HEK293 (cell line): ENCODE measurements at regions not wholly inside any gene's neighbourhood (a gene's known extent, or its start where the extent isn't known, plus 50 kb on each side); places are given as distances from the start of the nearest gene placed in this dataset.

ENCODE experiments used
- CTCF ChIA-PET: fragments of 350-600 bp; formaldehyde crosslinking; extraction: SDS; loops from one replicate; lab custom pipeline; 2021; ENCODE audit warnings: antibody characterized with exemption; lab: Yijun Ruan, JAX
- POLR2A ChIA-PET: fragments of 300-600 bp; formaldehyde crosslinking; extraction: SDS; loops from one replicate; lab custom pipeline; 2020; ENCODE audit warnings: antibody characterized with exemption, inconsistent platforms; lab: Yijun Ruan, JAX
- H3K27ac ChIP-seq: fragments of 200-500 bp; sonication (Bioruptor generic); 2 replicates; pipeline ENCODE4 v1.5.1; 2014; ENCODE audit warnings: low read depth, low read length, control low read depth, inconsistent platforms; ENCODE audit errors: extremely low read depth
- H3K36me3 ChIP-seq, 2 experiments: fragments of 200-500 bp in 1 of 2; sonication (Bioruptor generic) in 1 of 2; 1 replicate in 1 of 2; 2 replicates in 1 of 2; pipeline ENCODE4 v1.5.1; 2014 to 2017; ENCODE audit warnings: inconsistent platforms in 2 of 2, low read length in 2 of 2; ENCODE audit not compliant: control insufficient read depth in 2 of 2, insufficient read depth in 1 of 2
- H3K4me1 ChIP-seq: fragments of 200-500 bp; sonication (Bioruptor generic); 2 replicates; pipeline ENCODE4 v1.5.1; 2014; ENCODE audit warnings: mild to moderate bottlenecking, low read length, inconsistent platforms; ENCODE audit not compliant: control insufficient read depth, insufficient read depth
- H3K4me3 ChIP-seq: 2 replicates; pipeline ENCODE4 v1.5.1; 2011; ENCODE audit warnings: low read depth, mild to moderate bottlenecking, control low read depth, low read length, moderate library complexity
- H3K9me3 ChIP-seq: fragments of 200-500 bp; sonication (Bioruptor generic); 2 replicates; pipeline ENCODE4 v1.5.1; 2014; ENCODE audit warnings: low read depth, low read length, inconsistent platforms; ENCODE audit not compliant: control insufficient read depth, insufficient read depth
- GLIS2 ChIP-seq: fragments of 450-650 bp; formaldehyde crosslinking; IDR thresholded peaks from 2 replicates; pipeline ENCODE4 v1.5.1; 2016; ENCODE audit warnings: missing biosample characterization, missing genetic modification characterization
- KLF1 ChIP-seq: fragments of 450-650 bp; formaldehyde crosslinking; IDR thresholded peaks from 2 replicates; pipeline ENCODE4 v1.5.1; 2016; ENCODE audit warnings: missing biosample characterization, missing genetic modification characterization
- KLF7 ChIP-seq: fragments of 450-650 bp; formaldehyde crosslinking; IDR thresholded peaks from 2 replicates; pipeline ENCODE4 v1.5.1; 2016; ENCODE audit warnings: missing biosample characterization, missing genetic modification characterization, borderline replicate concordance
- MZF1 ChIP-seq: fragments of 450-650 bp; formaldehyde crosslinking; IDR thresholded peaks from 2 replicates; pipeline ENCODE4 v1.5.1; 2017; ENCODE audit warnings: missing biosample characterization, missing genetic modification characterization, borderline replicate concordance
- SP3 ChIP-seq: fragments of 450-650 bp; formaldehyde crosslinking; IDR thresholded peaks from 2 replicates; pipeline ENCODE4 v1.5.1; 2016; ENCODE audit warnings: missing biosample characterization, missing genetic modification characterization
- ZNF138 ChIP-seq: fragments of 450-650 bp; formaldehyde crosslinking; IDR thresholded peaks from 2 replicates; pipeline ENCODE4 v1.5.1; 2016; ENCODE audit warnings: missing biosample characterization, missing genetic modification characterization, borderline replicate concordance
- ZNF19 ChIP-seq: fragments of 450-650 bp; formaldehyde crosslinking; IDR thresholded peaks from 2 replicates; pipeline ENCODE4; 2016; ENCODE audit warnings: missing biosample characterization, missing genetic modification characterization, low read depth
- ZNF311 ChIP-seq: fragments of 450-650 bp; formaldehyde crosslinking; IDR thresholded peaks from 2 replicates; pipeline ENCODE4 v1.5.1; 2017; ENCODE audit warnings: missing biosample characterization, missing genetic modification characterization, borderline replicate concordance
- ZNF335 ChIP-seq: fragments of 450-650 bp; formaldehyde crosslinking; conservative IDR thresholded peaks from 2 replicates; pipeline ENCODE4 v1.5.1; 2016; ENCODE audit warnings: missing biosample characterization, missing genetic modification characterization
- ZNF341 ChIP-seq: fragments of 450-650 bp; formaldehyde crosslinking; IDR thresholded peaks from 2 replicates; pipeline ENCODE4; 2016; ENCODE audit warnings: low read depth, missing biosample characterization, missing genetic modification characterization
- ZNF354C ChIP-seq: fragments of 450-650 bp; formaldehyde crosslinking; IDR thresholded peaks from 2 replicates; pipeline ENCODE4 v1.5.1; 2016; ENCODE audit warnings: missing biosample characterization, missing genetic modification characterization, low read depth, borderline replicate concordance
- ZNF391 ChIP-seq: fragments of 450-650 bp; formaldehyde crosslinking; IDR thresholded peaks from 2 replicates; pipeline ENCODE4 v1.5.1; 2016; ENCODE audit warnings: low read depth, missing biosample characterization, missing genetic modification characterization, borderline replicate concordance
- ZNF426 ChIP-seq: fragments of 450-650 bp; formaldehyde crosslinking; IDR thresholded peaks from 2 replicates; pipeline ENCODE4 v1.5.1; 2017; ENCODE audit warnings: missing biosample characterization, missing genetic modification characterization, mild to moderate bottlenecking, inconsistent platforms, moderate library complexity
- ZNF654 ChIP-seq: fragments of 450-650 bp; formaldehyde crosslinking; IDR thresholded peaks from 2 replicates; pipeline ENCODE4 v1.5.1; 2016; ENCODE audit warnings: low read depth, missing biosample characterization, missing genetic modification characterization
- ZNF660 ChIP-seq: fragments of 450-650 bp; IDR thresholded peaks from 2 replicates; pipeline ENCODE4 v1.5.1; 2018; ENCODE audit warnings: missing biosample characterization, mild to moderate bottlenecking, missing genetic modification characterization
- ZNF670 ChIP-seq: fragments of 450-650 bp; formaldehyde crosslinking; IDR thresholded peaks from 2 replicates; pipeline ENCODE4 v1.5.1; 2016; ENCODE audit warnings: missing biosample characterization, missing genetic modification characterization, low read depth
- ZNF843 ChIP-seq: fragments of 450-650 bp; formaldehyde crosslinking; IDR thresholded peaks from 2 replicates; pipeline ENCODE4 v1.5.1; 2016; ENCODE audit warnings: missing biosample characterization, missing genetic modification characterization
- ZSCAN16 ChIP-seq: fragments of 450-650 bp; formaldehyde crosslinking; IDR thresholded peaks from 2 replicates; pipeline ENCODE4 v1.5.1; 2016; ENCODE audit warnings: missing biosample characterization, missing genetic modification characterization
- TF ChIP-seq, protein P1 (sequence below): fragments of 450-650 bp; formaldehyde crosslinking; IDR thresholded peaks from 2 replicates; pipeline ENCODE4 v1.5.1; 2016; ENCODE audit warnings: missing biosample characterization, missing genetic modification characterization
- TF ChIP-seq, protein P2 (sequence below): fragments of 450-650 bp; formaldehyde crosslinking; IDR thresholded peaks from 2 replicates; pipeline ENCODE4 v1.5.1; 2016; ENCODE audit warnings: missing biosample characterization, missing genetic modification characterization, low read depth
- TF ChIP-seq, protein P3 (sequence below): fragments of 450-650 bp; formaldehyde crosslinking; IDR thresholded peaks from 2 replicates; pipeline ENCODE4 v1.5.1; 2016; ENCODE audit warnings: missing biosample characterization, missing genetic modification characterization
- TF ChIP-seq, protein P4 (sequence below): fragments of 450-650 bp; formaldehyde crosslinking; IDR thresholded peaks from 2 replicates; pipeline ENCODE4 v1.5.1; 2016; ENCODE audit warnings: missing biosample characterization, missing genetic modification characterization
- TF ChIP-seq, protein P5 (sequence below): fragments of 450-650 bp; formaldehyde crosslinking; IDR thresholded peaks from 2 replicates; pipeline ENCODE4 v1.5.0; 2017; ENCODE audit warnings: missing biosample characterization, missing genetic modification characterization, borderline replicate concordance

DNA sequence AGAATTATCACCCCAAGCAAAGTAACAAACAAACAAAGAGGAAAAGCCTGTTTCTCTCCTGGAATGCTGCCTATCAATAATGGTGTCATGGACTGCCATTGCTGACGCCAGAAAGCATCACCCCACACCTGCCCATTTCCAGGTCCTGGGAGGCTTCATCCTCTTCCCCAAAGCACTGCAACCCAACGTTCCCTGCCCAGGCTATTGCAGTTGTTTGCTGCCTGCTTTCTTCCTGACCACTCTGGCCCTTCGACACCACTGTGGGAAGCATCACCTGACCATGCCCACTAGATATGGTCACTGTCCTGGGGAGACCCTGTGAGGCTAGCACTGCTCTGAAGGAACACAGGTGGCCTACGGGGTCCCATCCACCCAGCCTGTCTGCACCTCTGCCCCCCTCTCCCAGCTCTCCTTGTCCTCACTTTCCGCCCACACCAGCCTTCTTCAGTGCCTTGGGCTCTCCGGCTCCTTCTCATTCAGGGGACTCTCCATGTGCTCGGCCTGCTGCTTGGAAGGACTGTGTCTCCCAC is 439.6 kb downstream of the GLRX3 start:
- no peak overlapping the region for H3K4me3 ChIP-seq
- no peaks in the 10 kb centered on the region for H3K4me1 ChIP-seq
- POLR2A ChIA-PET, result no interaction called here
- H3K27ac ChIP-seq, result no peak overlapping the region
- no peaks in the 10 kb centered on the region for H3K9me3 ChIP-seq
- TF ChIP-seq ZNF138, result no peak
- TF ChIP-seq, protein P1, sequence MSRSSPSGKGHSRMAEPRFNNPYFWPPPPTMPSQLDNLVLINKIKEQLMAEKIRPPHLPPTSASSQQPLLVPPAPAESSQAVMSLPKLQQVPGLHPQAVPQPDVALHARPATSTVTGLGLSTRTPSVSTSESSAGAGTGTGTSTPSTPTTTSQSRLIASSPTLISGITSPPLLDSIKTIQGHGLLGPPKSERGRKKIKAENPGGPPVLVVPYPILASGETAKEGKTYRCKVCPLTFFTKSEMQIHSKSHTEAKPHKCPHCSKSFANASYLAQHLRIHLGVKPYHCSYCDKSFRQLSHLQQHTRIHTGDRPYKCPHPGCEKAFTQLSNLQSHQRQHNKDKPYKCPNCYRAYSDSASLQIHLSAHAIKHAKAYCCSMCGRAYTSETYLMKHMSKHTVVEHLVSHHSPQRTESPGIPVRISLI, result no peak
- TF ChIP-seq ZNF354C (tag by site-specific recombination), result no peak
- CTCF ChIA-PET, result no interaction called here
- H3K36me3 ChIP-seq, result no peaks in the 10 kb centered on the region

DNA sequence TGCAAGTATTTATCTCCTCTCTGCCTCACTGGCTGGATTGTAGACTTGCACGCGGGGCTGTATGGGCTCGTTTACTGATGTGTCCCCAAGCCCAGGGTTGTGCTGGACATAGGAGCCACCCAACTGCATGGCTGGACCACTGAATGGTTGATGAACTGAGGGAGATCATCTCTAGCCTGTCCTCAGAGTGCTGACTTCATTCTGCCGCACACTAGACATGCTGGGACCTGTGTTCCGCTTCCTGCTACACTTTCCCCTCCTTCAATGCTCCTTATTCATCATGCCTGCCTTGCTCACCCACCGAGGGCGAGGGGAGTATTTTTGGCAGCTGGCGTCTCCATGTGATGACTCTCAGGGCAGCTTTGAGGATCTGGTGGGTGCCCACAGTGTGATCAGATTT is 440.2 kb downstream of the GLRX3 start:
- H3K9me3 ChIP-seq, result no peaks in the 10 kb centered on the region
- H3K27ac ChIP-seq, result no peak overlapping the region
- ChIA-PET CTCF (no interaction called here), POLR2A (no interaction called here)
- H3K36me3 ChIP-seq, result no peaks in the 10 kb centered on the region
- TF ChIP-seq ZNF335 (tag by site-specific recombination) (no peak), ZNF311 (tag by site-specific recombination) (no peak), ZNF660 (no peak), KLF1 (tag by site-specific recombination) (no peak), MZF1 (tag by site-specific recombination) (no peak), GLIS2 (tag by site-specific recombination) (no peak), ZSCAN16 (no peak), KLF7 (tag by site-specific recombination) (no peak), ZNF426 (tag by site-specific recombination) (no peak), ZNF341 (tag by site-specific recombination) (no peak), ZNF670 (no peak), SP3 (tag by site-specific recombination) (no peak), ZNF843 (tag by site-specific recombination) (no peak), ZNF19 (tag by site-specific recombination) (no peak), ZNF391 (no peak), ZNF654 (tag by site-specific recombination) (no peak)
- TF ChIP-seq, protein P2, sequence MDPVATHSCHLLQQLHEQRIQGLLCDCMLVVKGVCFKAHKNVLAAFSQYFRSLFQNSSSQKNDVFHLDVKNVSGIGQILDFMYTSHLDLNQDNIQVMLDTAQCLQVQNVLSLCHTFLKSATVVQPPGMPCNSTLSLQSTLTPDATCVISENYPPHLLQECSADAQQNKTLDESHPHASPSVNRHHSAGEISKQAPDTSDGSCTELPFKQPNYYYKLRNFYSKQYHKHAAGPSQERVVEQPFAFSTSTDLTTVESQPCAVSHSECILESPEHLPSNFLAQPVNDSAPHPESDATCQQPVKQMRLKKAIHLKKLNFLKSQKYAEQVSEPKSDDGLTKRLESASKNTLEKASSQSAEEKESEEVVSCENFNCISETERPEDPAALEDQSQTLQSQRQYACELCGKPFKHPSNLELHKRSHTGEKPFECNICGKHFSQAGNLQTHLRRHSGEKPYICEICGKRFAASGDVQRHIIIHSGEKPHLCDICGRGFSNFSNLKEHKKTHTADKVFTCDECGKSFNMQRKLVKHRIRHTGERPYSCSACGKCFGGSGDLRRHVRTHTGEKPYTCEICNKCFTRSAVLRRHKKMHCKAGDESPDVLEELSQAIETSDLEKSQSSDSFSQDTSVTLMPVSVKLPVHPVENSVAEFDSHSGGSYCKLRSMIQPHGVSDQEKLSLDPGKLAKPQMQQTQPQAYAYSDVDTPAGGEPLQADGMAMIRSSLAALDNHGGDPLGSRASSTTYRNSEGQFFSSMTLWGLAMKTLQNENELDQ (tag by site-specific recombination), result no peak
- TF ChIP-seq, protein P3, sequence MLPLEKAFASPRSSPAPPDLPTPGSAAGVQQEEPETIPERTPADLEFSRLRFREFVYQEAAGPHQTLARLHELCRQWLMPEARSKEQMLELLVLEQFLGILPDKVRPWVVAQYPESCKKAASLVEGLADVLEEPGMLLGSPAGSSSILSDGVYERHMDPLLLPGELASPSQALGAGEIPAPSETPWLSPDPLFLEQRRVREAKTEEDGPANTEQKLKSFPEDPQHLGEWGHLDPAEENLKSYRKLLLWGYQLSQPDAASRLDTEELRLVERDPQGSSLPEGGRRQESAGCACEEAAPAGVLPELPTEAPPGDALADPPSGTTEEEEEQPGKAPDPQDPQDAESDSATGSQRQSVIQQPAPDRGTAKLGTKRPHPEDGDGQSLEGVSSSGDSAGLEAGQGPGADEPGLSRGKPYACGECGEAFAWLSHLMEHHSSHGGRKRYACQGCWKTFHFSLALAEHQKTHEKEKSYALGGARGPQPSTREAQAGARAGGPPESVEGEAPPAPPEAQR (tag by site-specific recombination), result no peak
- TF ChIP-seq, protein P4, sequence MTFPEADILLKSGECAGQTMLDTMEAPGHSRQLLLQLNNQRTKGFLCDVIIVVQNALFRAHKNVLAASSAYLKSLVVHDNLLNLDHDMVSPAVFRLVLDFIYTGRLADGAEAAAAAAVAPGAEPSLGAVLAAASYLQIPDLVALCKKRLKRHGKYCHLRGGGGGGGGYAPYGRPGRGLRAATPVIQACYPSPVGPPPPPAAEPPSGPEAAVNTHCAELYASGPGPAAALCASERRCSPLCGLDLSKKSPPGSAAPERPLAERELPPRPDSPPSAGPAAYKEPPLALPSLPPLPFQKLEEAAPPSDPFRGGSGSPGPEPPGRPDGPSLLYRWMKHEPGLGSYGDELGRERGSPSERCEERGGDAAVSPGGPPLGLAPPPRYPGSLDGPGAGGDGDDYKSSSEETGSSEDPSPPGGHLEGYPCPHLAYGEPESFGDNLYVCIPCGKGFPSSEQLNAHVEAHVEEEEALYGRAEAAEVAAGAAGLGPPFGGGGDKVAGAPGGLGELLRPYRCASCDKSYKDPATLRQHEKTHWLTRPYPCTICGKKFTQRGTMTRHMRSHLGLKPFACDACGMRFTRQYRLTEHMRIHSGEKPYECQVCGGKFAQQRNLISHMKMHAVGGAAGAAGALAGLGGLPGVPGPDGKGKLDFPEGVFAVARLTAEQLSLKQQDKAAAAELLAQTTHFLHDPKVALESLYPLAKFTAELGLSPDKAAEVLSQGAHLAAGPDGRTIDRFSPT, result no peak
- TF ChIP-seq, protein P5, sequence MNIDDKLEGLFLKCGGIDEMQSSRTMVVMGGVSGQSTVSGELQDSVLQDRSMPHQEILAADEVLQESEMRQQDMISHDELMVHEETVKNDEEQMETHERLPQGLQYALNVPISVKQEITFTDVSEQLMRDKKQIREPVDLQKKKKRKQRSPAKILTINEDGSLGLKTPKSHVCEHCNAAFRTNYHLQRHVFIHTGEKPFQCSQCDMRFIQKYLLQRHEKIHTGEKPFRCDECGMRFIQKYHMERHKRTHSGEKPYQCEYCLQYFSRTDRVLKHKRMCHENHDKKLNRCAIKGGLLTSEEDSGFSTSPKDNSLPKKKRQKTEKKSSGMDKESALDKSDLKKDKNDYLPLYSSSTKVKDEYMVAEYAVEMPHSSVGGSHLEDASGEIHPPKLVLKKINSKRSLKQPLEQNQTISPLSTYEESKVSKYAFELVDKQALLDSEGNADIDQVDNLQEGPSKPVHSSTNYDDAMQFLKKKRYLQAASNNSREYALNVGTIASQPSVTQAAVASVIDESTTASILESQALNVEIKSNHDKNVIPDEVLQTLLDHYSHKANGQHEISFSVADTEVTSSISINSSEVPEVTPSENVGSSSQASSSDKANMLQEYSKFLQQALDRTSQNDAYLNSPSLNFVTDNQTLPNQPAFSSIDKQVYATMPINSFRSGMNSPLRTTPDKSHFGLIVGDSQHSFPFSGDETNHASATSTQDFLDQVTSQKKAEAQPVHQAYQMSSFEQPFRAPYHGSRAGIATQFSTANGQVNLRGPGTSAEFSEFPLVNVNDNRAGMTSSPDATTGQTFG (tag by site-specific recombination), result no peak
- TF ChIP-seq, all 188 proteins: peak for 0
- no peaks in the 10 kb centered on the region for H3K4me1 ChIP-seq
- H3K4me3 ChIP-seq, result no peak overlapping the region
